ENCODE measurements at regions not wholly inside any gene's neighbourhood (a gene's known extent, or its start where the extent isn't known, plus 50 kb on each side); places are given as distances from the start of the nearest gene placed in this dataset.

DNA sequence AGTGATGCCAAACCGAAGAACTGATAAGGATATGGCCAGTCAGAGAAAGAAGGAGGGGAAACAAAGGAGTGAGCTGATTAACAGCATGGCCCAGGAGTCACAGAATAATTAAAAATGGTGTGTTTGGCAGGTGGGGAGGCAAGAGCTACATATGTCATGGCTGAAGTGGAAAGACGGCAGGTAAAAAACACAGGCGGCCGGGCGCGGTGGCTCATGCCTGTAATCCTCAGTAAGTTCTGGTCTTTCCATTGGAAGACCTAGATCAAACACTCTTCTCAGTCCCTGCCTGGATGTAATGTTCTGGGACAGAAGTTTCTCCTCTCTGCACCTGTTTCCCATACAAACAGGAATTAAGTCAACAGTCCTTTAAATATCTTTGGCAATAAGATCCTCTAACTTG, 503.9 kb downstream of the STIM2 start:
- Histone ChIP-seq H3K36me3 (no peaks in the 10 kb centered on the region), H3K27ac (no peak overlapping the region), H3K4me1 (no peaks in the 10 kb centered on the region), H3K4me3 (no peak overlapping the region), H3K9me3 (no peaks in the 10 kb centered on the region), H3K27me3 (no peaks in the 10 kb centered on the region)
- TF ChIP-seq, protein P1, sequence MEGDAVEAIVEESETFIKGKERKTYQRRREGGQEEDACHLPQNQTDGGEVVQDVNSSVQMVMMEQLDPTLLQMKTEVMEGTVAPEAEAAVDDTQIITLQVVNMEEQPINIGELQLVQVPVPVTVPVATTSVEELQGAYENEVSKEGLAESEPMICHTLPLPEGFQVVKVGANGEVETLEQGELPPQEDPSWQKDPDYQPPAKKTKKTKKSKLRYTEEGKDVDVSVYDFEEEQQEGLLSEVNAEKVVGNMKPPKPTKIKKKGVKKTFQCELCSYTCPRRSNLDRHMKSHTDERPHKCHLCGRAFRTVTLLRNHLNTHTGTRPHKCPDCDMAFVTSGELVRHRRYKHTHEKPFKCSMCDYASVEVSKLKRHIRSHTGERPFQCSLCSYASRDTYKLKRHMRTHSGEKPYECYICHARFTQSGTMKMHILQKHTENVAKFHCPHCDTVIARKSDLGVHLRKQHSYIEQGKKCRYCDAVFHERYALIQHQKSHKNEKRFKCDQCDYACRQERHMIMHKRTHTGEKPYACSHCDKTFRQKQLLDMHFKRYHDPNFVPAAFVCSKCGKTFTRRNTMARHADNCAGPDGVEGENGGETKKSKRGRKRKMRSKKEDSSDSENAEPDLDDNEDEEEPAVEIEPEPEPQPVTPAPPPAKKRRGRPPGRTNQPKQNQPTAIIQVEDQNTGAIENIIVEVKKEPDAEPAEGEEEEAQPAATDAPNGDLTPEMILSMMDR (IDR thresholded peaks at IDR 0.05) = no peak
- TF ChIP-seq POLR2A (IDR thresholded peaks at IDR 0.05) = no peak
- no peak for TF ChIP-seq POLR2AphosphoS5 (IDR thresholded peaks at IDR 0.05)
- intact Hi-C loops (cut with DNase I; ENCODE audit: low total_unique reads) = no loop called here
- no peak for DNase-seq (ENCODE audit: low spot score in 2 of 2)

DNA sequence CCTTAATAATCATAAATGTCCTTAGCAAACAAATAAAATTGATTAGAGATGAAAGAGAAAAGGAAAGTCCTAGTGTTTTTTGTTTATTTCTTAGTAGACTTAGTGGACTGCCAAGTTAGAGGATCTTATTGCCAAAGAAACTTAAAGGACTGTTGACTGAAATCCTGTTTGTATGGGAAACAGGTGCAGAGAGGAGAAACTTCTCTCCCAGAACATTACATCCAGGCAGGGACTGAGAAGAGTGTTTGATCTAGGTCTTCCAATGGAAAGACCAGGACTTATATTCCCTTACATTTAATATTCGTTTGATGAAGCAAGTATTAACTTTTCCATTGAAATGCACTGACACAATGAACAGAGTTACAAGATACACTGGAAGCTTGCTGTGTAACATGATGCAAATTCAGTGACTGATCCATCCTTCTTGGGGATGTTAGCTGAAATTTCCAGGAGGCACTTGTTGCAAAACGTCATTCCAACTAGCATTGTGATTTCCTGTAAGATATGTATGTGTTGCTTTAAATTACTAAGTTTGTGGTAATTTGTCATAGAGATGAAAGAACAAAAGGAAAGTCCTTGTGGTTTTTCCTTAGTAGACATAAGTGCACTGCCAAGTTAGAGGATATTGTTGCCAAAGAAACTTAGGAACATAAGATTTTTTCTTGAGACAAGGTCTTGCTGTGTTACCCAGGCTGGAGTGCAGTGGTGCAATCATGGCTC, 505.6 kb downstream of the STIM2 start:
- DNase-seq (ENCODE audit: low spot score in 2 of 2) = no peak
- TF ChIP-seq, protein P1 (IDR thresholded peaks at IDR 0.05) = no peak
- TF ChIP-seq POLR2AphosphoS5 (IDR thresholded peaks at IDR 0.05) (no peak), POLR2A (IDR thresholded peaks at IDR 0.05) (no peak)
- H3K9me3 ChIP-seq = no peaks in the 10 kb centered on the region
- H3K36me3 ChIP-seq = no peaks in the 10 kb centered on the region
- H3K27ac ChIP-seq = no peak overlapping the region
- H3K4me1 ChIP-seq = no peaks in the 10 kb centered on the region
- intact Hi-C loops (cut with DNase I; ENCODE audit: low total_unique reads) = no loop called here
- no peak overlapping the region for H3K4me3 ChIP-seq
- H3K27me3 ChIP-seq = no peaks in the 10 kb centered on the region

DNA sequence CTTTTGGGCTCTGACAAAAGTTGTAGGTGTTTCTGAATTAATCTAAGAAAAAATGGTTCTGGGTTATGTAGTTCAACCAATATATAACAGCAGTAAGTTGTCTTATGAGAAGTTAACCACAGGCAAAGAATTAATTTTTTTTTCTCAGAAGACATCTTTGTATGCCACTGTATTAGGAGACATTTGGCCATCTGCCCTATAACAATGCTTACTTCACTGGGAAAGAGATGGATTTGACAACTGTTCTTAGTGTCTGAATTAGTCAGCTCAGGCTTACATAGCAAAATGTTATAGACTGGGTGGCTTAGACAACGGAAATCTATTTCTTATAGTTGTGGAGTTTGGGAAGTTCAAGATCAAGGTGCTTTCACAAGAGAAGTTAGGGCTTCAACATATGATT, 508.1 kb downstream of the STIM2 start:
- TF ChIP-seq, protein P1 (IDR thresholded peaks at IDR 0.05) = no peak
- no peak for TF ChIP-seq POLR2A (IDR thresholded peaks at IDR 0.05)
- no peak for TF ChIP-seq POLR2AphosphoS5 (IDR thresholded peaks at IDR 0.05)
- Histone ChIP-seq H3K27ac (no peak overlapping the region), H3K36me3 (no peaks in the 10 kb centered on the region), H3K4me3 (no peak overlapping the region), H3K4me1 (no peaks in the 10 kb centered on the region), H3K9me3 (no peaks in the 10 kb centered on the region), H3K27me3 (no peaks in the 10 kb centered on the region)
- intact Hi-C loops (cut with DNase I; ENCODE audit: low total_unique reads) = no loop called here
- DNase-seq (ENCODE audit: low spot score in 2 of 2) = no peak

DNA sequence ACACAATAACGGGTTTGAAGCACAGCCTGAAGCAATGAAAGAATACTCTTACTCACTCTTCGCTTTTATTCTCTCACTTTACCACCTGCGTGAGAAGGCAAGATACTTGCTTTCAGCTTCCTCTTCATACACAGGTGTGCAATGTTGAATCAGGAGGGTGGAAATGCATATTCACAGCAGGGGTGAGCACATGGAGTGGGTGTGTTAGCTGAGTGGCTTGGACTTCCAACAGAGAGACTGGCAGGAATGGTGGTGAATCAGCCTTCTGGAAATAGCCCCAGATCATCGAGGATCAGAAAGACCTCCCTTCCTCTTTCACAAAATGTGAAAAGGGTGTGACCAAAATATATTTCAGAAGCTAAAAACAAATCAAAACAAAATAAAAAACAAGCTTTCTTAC, 521.2 kb downstream of the STIM2 start:
- no peak overlapping the region for H3K4me3 ChIP-seq
- no peaks in the 10 kb centered on the region for H3K9me3 ChIP-seq
- TF ChIP-seq, protein P1 (IDR thresholded peaks at IDR 0.05) = no peak
- TF ChIP-seq POLR2A (IDR thresholded peaks at IDR 0.05) = no peak
- DNase-seq (ENCODE audit: low spot score in 2 of 2) = no peak
- no peaks in the 10 kb centered on the region for H3K4me1 ChIP-seq
- intact Hi-C loops (cut with DNase I; ENCODE audit: low total_unique reads) = no loop called here
- no peaks in the 10 kb centered on the region for H3K27me3 ChIP-seq
- no peak overlapping the region for H3K27ac ChIP-seq
- no peaks in the 10 kb centered on the region for H3K36me3 ChIP-seq

DNA sequence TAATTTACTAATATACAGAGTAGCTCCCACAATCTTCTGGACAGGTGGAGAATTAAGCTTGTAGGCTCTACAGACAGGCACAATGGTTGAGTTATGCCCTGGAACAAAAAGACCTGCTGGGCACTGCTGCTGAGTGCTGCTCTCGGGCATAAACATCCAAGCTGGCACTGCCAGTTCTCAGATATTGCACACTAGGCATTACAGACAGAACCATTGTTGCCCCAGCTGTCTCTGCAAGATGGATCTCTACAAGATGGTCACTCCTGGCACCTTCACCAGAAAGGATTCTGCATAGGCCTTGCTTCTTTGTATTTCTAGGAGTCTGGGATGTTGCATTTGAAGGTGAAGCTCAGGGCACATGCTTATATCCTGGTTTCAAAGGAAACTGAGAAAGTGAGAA, 527.1 kb downstream of the STIM2 start:
- intact Hi-C loops (cut with DNase I; ENCODE audit: low total_unique reads) = no loop called here
- no peak for DNase-seq (ENCODE audit: low spot score in 2 of 2)
- Histone ChIP-seq H3K27ac (no peak overlapping the region), H3K27me3 (no peaks in the 10 kb centered on the region), H3K36me3 (no peaks in the 10 kb centered on the region), H3K4me1 (no peaks in the 10 kb centered on the region), H3K4me3 (no peak overlapping the region), H3K9me3 (no peaks in the 10 kb centered on the region)
- no peak for TF ChIP-seq POLR2A (IDR thresholded peaks at IDR 0.05)
- no peak for TF ChIP-seq POLR2AphosphoS5 (IDR thresholded peaks at IDR 0.05)
- TF ChIP-seq, protein P1 (IDR thresholded peaks at IDR 0.05) = no peak
